ENCODE measurements at regions not wholly inside any gene's neighbourhood (a gene's known extent, or its start where the extent isn't known, plus 50 kb on each side); places are given as distances from the start of the nearest gene placed in this dataset.
"Not testable (repeated sequence)": the region's sequence is repeated elsewhere in the genome, so short reads cannot be mapped to it uniquely, and the experiment has no call there.

DNA sequence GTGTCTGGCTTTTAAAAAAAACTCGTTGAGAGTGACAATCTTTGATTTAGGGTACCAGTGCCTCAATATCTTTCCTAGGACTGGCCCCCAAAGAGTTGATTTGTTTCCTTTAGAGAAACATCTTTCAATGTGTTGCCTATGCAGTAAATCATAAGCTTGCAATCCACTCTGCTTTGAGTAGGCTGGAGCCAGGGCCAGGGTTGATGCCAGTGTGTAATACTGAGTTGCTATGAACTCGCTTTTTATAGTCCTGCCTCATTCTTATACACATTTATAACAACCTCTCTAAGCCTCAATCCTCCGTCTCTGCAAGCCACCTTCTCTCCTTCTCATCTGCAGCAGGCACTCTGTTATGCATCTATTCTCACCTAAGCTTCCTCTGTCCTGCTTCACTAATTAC is 674.9 kb upstream of the POM121L12 start:
- DNase-seq: no peak

GRCh38 chr7:52355053-52355452 is 680.4 kb upstream of the POM121L12 start:
- no peak for DNase-seq

- DNase-seq: no peak
Measured at GRCh38 chr7:52352013-52352981, 683.1 kb upstream of the POM121L12 start.

DNA sequence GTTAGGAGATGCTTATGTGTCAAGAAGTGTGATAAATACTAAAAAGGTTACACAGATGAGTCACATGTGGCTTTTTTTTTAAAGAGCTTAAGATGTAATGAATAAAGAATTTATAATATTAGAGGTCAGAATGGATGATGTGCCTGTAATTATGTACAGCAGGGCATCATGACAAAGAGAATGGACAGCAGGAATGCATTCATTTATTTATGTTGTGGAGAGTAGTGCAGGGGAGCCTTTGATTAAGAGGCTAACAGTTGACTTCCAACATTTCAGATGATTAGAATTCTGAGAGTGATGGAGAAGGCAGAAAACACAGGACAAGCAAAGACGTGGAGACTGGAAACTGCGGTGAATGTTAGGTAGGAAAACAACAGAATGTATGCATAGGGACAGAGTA is 691.4 kb upstream of the POM121L12 start:
- DNase-seq: no peak

GRCh38 chr7:52340067-52340466 is 695.4 kb upstream of the POM121L12 start:
- no peak for DNase-seq

DNA sequence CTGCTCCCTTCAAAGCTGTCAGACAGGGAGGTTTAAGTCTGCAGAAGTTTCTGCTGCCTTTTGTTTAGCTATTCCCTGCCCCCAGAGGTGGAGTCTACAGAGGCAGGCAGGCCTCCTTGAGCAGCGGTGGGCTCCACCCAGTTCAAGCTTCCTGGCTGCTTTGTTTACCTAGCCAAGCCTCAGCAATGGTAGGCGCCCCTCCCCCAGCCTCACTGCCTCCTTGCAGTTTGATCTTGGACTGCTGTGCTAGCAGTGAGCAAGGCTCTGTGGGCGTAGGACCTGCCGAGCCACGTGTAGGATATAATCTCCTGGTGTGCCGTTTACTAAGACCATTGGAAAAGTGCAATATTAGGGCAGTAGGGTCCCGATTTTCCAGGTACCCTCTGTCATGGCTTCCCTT is 707.1 kb upstream of the POM121L12 start:
- DNase-seq: not testable (repeated sequence)

DNA sequence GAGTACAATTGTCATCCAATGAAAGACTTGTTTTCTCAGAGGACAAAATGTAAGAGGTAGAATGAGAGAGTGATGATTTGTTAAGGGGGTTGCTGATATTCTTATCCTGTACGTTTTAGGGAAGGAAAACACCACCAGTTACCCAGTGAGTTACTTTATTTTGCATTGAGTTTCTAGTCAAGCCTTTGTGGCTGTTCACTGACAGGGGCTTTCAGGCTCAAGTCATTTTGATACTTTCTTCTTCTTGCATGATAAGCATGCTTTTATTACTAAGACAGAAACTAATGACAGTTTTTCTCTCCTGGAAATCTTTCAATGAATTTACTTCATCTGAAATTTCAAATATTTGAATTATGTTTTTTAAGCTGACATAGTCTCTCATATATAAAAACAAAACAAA is 710.2 kb upstream of the POM121L12 start:
- DNase-seq: no peak

DNA sequence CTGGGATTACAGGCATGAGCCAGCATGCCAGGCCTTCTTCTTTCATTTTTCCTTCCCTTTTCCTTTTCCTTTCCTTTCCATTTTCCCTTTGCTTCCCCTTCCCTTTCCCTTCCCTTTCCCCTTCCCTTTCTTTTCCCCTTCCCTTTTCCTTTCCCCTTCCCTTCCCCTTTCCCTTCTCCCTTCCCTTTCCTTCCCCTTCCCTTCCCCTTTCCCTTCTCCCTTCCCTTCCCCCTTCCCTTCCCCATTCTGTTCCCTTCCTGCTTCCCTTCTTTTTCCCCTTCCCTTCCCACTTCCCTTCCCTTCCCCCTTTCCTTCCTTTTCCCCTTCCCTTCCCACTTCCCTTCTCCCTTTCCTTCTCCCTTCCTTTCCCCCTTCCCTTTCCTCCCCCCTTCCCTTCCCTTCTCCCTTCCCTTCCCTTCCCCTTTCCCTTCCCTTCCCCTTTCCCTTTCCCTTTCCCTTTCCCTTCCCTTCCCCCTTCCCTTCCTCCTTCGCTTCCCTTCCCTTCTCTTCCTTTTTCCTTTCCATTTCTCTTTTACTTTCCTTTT is 712.2 kb upstream of the POM121L12 start:
- no peak for DNase-seq

DNA sequence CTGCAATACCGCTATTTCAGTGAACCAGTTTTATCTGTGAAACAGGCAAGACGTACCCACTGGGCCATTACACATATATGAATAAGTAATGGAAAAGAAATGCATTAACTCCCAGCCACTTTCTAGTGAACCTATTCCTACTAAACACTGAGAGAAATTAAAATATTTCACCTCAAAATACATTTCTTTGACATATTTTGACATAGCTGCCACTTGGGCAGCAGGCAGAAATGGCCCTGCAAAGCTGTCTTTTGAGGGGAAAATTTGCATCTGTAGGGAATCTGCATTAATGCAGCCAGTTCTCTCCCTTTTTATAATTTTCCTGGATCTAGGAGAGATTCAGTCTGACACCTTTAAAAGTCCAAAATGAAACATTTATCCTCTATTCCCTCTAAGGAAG is 714.8 kb upstream of the POM121L12 start:
- DNase-seq: no peak

GRCh38 chr7:52317921-52318320 is 717.5 kb upstream of the POM121L12 start:
- DNase-seq: no peak

- no peak for DNase-seq
Measured at GRCh38 chr7:52311886-52312285, 723.5 kb upstream of the POM121L12 start.

DNA sequence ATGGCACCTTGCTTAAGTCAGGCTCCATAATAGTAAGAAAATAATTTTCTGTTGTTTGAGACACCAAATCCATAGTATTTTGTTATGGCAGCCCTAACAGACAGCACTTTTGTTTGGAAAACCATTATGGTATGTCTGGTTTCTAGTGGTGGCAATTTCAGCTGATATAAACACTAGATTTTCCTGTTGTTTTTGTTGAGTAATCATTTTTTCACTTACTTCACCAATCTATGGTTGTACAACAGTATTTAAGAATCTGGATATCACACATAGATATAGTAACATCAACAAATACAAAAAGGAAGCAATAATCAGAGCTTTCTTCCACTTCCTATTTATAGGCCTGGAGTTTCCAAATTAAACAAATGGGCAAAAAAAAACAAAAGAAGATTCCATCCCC is 725.8 kb upstream of the POM121L12 start:
- DNase-seq: no peak

DNA sequence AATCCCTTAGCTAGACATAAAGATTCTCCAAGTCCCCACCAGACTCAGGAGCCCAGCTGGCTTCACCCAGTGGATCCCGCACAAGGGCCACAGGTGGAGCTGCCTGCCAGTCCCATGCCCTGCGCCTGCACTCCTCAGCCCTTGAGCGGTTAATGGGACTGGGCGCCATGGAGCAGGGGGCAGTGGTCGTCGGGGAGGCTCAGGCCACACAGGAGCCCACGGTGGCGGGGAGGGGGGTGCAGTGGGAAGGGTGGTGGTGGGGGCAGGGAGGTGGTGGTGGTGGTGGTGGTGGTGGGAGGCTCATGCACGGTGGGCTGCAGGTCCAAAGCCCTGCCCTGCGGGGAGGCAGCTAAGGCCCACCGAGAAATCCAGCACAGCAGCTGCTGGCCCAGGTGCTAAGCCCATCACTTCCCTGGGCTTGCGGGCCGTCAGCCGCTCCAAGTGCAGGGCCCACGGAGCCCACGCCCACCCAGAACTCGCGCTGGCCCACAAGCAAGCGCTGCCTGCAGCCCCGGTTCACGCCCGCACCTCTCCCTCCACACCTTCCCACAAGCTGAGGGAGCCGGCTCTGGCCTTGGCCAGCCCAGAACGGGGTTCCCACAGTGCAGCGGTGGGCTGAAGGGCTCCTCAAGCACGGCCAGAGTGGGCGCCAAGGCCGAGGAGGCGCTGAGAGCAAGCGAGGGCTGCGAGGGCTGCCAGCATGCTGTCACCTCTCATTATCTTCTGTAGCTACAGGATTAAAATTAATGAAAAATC is 732.5 kb upstream of the POM121L12 start:
- DNase-seq: no peak

- DNase-seq: no peak
Measured at GRCh38 chr7:52297128-52297527, 738.3 kb upstream of the POM121L12 start.

- DNase-seq: no peak
Measured at GRCh38 chr7:52294942-52295341, 740.5 kb upstream of the POM121L12 start.

DNA sequence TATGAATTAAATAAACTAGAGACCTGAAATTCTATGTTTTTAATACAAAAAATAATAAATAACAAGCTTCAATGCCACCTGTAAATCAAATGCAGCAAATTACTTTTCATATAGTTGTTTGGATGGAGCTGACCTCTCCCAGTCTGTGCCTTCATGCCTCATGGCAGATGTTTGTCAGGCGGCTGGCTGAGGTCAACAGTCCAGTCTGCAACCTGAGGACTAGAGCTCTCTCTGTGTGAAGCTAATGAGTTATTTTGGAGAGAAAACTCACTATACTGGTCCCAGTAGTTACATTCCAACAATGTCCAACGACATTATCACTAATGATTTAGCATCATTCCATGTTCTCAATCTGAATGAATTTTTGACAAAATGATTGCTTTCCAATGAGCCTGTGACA is 746.2 kb upstream of the POM121L12 start:
- no peak for DNase-seq

DNA sequence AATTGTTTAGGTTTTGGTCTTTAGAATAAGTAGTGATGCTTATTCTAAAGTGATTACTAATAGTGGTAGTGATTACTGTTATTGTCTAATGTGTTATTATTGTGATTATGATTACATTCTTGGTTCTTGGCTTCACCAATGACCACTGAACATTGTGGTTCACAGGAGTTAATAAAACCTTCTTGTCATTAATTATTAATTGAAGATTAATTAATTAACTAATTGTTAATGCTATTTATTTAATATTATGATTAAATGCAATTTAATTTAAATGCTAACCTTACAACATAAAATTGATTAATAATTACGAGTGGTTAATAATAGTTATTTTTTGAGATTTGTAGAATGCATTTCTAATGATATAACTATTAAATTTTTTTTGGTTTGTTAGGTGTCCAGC is 747.7 kb upstream of the POM121L12 start:
- no peak for DNase-seq

GRCh38 chr7:52285689-52286088 is 749.7 kb upstream of the POM121L12 start:
- DNase-seq: no peak

DNA sequence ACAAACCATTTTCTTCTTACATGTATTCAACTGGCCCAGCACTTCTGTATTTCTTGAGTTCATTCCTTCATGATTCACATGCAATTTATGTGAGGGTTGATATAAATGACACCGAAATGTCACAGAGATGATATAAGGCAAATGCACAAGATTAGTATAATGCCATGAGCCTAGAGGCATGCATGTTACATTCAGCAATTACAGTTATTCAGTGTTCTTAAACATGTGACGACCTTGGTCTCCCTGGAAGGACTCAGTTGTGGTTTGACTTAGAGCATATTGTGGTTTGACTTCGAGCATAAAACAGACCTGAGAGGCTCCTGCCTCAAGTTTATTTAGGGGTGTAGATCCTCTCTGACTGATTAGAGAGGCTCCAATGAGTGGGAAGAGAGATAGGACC is 752.1 kb upstream of the POM121L12 start:
- DNase-seq: no peak

GRCh38 chr7:52273685-52274610 is 761.5 kb upstream of the POM121L12 start:
- DNase-seq: peak in 1 of 56 donors; percentile 14

DNA sequence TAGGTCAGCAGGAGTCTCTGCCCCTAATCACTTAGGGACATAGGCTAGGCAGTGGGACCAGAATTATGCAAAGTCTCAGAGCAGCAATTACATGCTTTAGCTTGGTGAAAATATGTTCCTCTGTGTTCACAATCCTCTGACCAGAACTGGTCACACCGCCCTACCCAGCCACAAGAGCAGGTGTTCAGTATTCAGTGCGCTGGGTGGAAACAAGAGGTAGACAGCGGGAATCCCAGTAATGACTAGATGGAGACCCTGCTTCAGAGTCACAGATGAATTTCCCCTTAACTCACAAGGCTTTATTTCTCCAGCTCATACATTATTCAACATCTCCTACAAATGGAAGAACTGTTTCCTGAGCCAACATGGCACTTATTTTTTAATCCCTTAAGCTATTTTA is 763.7 kb upstream of the POM121L12 start:
- no peak for DNase-seq
